ENCODE measurements at regions not wholly inside any gene's neighbourhood (a gene's known extent, or its start where the extent isn't known, plus 50 kb on each side); places are given as distances from the start of the nearest gene placed in this dataset.
"Not testable (repeated sequence)": the region's sequence is repeated elsewhere in the genome, so short reads cannot be mapped to it uniquely, and the experiment has no call there.

DNA sequence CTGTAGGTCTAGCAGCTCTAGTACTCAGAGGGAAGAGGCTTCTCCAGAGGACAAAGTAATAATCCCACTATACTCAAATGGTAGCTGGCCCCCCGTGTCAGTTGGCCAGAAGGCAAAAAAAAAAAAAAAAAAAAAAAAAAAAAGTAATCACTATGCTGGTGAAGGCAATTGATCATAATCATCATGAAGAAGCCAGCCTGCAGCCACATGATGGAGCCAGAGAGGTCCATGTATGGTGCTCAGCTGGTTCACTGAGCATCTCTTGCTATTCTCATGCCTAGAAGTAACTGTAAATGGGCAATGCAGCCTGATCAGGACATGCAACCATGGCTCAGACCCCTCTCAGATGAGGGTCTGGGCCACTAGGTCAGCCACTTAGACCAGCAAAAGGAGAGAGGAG, 378.8 kb downstream of the MED13L start:
- DNase-seq (ENCODE audit: low spot score), result no peak

GRCh38 chr12:115897729-115898128, 379.8 kb downstream of the MED13L start:
- no peak for DNase-seq (ENCODE audit: low spot score)

GRCh38 chr12:115895247-115895646, 382.2 kb downstream of the MED13L start:
- DNase-seq (ENCODE audit: low spot score), result no peak

- no peak for DNase-seq (ENCODE audit: low spot score)
Measured at GRCh38 chr12:115891556-115892164, 385.8 kb downstream of the MED13L start.

DNA sequence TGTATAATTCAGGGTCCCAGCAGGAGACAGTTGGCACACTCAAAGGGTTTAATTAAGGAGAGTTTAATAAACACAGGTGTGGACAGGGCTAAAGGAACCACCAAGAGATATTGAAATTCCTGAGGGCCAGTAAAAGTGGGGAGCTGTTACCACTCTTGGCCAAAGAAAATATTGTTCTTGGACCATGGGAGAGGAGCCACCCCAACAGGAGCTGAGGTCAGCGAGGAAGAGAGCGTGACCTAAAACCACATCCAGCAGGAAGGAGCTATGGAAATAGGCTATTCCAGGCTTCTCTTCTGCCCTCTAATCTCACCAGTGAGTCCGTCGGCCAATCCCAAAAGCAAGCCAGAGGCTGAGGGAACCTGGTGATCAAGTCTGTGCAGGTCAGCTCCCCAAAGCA, 390.8 kb downstream of the MED13L start:
- no peak for DNase-seq (ENCODE audit: low spot score)

DNA sequence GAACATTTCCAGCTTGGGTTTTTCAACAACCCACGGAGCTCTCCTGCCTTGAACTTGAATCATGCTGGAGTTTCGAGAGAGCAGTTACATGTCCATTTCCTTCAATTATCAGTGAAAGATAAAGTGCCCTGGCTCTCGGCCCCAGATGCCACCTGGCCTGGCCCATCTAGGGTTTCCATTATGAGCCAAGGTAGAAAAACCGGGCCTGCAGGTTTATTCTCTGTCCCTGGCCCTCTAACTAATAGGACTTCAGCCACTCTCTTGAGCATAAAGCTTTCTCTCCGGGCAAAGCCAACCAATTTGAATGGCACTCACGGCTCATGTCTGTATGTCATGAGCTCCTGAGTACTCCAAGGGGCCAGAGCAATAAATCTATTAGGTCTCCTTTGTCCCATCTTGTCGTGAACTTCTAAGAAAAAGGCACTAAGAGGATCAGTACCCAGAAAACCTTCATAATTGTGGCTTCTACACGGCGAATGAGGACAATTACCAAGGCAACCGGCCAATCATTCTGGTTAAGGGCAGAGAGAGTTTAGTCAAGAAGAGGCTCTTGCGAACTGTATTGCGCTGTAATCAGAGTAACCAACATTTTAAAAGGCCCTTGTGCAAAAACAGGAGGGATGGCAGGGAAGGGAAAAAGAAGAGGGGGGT, 392.3 kb downstream of the MED13L start:
- DNase-seq (ENCODE audit: low spot score), result no peak

DNA sequence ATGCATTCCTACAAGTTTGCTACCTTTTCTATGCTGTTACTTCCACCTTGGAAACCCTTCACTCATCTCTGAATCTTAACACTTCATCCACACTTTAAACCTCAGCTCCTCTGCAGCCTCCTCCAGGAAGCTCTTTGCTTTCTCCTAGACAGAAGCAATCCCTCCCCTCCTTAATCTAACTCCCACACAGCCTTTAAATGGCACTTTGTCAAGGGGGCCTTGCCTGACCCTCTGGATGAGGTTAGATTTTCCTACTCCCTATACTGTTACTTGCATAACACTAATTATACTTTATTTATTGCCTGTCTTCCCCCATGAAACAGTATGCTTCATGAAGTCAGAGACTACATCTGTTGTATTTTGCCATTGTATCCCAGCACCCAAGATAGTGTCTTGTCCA, 394.6 kb downstream of the MED13L start:
- DNase-seq (ENCODE audit: low spot score), result no peak

DNA sequence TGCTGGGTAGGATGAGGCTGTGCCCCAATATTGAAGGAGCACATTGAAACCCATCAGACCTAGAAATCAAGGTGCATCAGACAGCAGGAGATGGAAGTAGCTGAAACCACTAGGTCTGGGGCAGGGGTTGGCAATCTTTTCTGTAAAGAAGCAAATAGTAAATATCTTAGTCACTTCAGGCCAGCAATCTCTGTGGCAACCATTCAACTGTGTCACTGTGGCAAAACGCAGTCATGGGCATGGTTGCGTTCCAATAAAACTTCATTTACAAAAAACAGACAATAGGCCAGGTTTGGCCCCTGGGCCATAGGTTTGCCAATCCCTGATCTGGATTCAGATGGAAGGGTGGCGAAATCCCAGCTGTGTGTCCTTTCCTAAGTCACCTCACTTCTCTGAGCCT, 397.3 kb downstream of the MED13L start:
- DNase-seq (ENCODE audit: low spot score), result no peak

DNA sequence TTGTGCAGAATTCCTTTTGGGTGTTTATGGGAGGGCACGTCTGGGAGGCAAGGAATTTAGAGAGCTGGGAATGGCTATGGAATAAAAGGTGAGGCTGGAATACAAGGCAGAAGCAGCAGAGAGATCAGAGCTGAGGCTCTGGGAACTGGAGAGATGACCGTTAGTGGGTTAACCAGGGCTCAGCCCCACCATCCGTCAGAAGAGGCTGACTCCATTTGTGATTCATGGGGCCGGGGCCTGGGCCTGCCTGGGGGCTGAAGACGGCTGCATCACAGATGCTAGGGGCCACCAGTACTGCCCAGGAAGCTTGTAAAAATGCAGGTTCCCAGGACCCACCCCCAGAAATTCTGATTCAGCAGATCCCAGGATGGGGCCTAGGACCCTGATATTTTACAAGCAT, 398.1 kb downstream of the MED13L start:
- peak; percentile 28 for DNase-seq (ENCODE audit: low spot score)

GRCh38 chr12:115873451-115874082, 403.9 kb downstream of the MED13L start:
- DNase-seq (ENCODE audit: low spot score), result no peak

GRCh38 chr12:115872919-115873357, 404.6 kb downstream of the MED13L start:
- DNase-seq (ENCODE audit: low spot score), result no peak

DNA sequence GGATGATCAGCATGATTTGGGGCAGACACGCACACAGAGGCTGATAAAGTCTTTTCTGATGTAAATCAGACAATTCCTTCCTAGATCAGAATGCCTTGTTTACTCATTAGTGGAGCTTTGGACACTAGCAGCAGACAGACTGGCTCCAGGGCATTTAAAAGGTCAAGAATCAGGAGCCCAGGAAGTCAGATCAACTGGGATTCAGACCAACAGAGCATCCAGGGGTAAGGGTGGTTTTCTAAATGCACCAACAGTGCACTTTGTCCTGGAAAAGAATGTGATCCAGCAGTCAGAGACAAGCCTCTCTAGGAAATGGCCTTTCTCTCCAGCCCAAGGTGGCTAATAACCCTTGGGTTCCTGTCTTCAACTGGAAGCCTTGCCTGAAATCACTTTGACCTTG, 405.3 kb downstream of the MED13L start:
- no peak for DNase-seq (ENCODE audit: low spot score)

GRCh38 chr12:115871714-115872113, 405.8 kb downstream of the MED13L start:
- no peak for DNase-seq (ENCODE audit: low spot score)

GRCh38 chr12:115870510-115870909, 407.0 kb downstream of the MED13L start:
- no peak for DNase-seq (ENCODE audit: low spot score)

DNA sequence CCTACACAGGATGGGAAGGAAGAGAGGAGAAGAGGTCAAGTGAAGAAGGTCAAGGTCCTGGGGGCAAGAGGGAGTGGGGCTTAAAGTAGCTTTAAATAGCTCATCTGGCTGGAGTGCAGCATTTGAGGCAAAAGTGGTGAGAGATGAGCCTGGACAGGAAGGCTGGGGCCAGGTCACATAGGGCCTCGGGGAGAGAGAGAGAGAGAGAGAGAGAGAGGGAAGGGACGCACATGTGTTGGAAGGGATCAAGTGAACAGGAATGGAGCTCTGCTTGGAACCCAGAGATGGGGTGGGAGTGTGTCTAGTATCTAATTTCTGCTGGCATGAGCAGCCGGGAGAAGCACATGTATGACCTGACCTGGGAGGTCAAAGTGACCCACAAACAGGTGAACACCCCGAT, 407.5 kb downstream of the MED13L start:
- no peak for DNase-seq (ENCODE audit: low spot score)

GRCh38 chr12:115869604-115870003, 407.9 kb downstream of the MED13L start:
- no peak for DNase-seq (ENCODE audit: low spot score)

- DNase-seq (ENCODE audit: low spot score), result no peak
Measured at GRCh38 chr12:115868624-115869023, 408.9 kb downstream of the MED13L start.

DNA sequence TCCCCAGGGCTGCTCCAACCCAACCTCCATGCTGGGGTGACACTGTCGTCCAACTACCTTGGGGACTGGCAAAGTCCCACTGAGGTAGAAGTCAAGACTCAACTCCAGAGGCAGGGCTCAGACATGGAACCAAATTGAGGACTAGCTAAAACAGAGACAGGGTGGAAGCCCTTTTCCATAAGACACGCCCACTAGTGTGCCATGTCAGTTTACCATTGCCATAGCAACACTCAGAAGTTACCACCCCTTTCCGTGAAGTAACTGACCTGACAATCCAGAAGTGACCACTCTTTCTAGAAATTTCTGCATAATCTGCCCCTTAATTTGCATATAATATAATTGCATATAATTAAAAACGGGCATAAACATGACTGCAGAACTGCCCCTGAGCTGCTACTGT, 409.6 kb downstream of the MED13L start:
- DNase-seq (ENCODE audit: low spot score), result no peak

GRCh38 chr12:115866909-115867525, 410.5 kb downstream of the MED13L start:
- DNase-seq (ENCODE audit: low spot score), result no peak

DNA sequence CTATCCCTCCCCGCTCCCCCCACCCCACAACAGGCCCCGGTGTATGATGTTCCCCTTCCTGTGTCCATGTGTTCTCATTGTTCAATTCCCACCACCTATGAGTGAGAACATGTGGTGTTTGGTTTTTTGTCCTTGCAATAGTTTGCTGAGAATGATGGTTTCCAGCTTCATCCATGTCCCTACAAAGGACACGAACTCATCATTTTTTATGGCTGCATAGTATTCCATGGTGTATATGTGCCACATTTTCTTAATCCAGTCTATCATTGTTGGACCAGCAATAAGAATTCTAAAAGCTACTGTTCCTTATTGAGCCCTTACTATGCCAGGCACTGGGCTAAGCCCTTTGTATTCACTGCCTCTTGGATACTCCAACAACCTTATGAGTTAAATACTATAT, 411.2 kb downstream of the MED13L start:
- DNase-seq (ENCODE audit: low spot score), result not testable (repeated sequence)

DNA sequence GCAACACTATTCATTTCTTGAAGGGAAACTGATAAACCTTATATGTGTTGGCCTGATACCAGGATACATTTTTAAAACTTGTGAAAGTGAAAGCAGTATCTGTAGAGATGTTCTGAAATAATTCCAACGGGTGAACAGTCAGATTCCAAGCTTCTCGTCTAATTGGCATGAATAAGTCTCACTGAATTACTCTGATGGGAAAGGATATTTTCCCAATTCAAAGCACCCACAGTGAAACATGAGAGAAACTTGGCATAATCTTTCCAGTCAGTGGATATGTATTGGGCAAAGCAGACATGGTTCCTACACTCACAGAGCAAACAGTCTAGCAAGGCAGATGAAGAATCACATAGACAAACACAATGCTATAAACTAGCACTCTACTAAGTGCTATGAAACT, 413.1 kb downstream of the MED13L start:
- DNase-seq (ENCODE audit: low spot score), result no peak

- DNase-seq (ENCODE audit: low spot score), result no peak
Measured at GRCh38 chr12:115860619-115861018, 416.9 kb downstream of the MED13L start.

GRCh38 chr12:115859231-115859630, 418.3 kb downstream of the MED13L start:
- no peak for DNase-seq (ENCODE audit: low spot score)

Data from ecto neural progenitor cell (in vitro differentiated cells).